GM21447 (cell line): ENCODE measurements at regions not wholly inside any gene's neighbourhood (a gene's known extent, or its start where the extent isn't known, plus 50 kb on each side); places are given as distances from the start of the nearest gene placed in this dataset.

Experiments
- ATAC-seq: cut with Tn5 transposase; IDR thresholded peaks from one replicate; pipeline ENCODE4 v1.9.1; 2021; ENCODE audit not compliant: unreplicated experiment

DNA sequence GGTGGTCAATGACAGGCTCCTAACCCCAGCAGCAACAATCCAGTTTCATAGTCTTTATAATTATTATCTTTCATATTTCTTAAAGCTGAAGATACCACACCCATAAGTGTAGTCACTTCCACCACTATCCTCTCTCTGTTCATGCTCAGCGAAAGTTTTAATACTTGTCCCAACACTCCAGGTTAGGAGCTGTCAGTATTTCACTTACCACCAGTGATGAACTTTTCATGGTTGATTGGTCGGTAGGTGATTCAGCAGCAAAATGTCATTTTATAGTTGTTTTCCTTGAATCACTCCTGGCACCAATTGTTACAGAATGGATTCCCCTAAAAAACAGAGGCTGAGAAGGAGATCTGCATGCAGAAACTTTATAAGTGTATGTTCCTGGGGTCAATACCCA, 324.9 kb downstream of the CCDC85A start:
- no peak for ATAC-seq

DNA sequence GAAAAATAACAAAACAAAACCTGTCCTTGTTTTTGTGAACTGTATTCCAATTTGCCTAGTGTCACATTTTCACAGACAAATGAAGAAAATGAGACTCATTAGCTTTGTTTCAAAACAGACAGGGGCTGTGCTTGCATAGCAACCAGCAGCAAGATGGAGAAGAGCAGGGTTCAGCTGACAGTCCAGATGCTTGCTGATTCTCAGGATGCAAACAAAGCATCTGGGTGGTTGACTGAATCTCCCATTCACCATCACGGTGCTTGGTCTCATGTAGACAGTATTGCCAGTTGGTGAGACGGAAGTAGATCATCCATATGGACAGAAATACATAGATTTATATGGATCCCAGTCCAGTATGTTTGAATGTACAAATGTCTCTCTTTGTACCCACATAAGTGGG, 326.8 kb downstream of the CCDC85A start:
- ATAC-seq, result no peak

DNA sequence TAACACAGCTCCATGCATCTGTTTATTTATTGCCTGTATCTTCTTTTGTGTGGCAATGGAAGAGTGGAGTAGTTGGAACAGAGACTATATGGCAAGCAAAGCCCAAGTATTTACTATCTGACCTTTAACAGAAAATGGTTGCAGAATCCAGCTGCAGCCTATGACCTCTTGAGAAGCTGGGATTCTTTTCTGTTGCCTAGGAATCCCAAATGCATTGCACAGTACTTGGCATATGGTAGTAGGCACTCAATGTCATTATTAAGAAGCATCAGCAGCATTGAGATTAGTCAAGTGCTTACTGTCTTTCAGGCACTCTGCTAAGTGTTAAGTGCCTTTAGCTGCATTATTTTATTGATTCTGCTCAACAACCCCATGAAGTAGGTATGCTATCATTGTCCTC, 331.6 kb downstream of the CCDC85A start:
- no peak for ATAC-seq

DNA sequence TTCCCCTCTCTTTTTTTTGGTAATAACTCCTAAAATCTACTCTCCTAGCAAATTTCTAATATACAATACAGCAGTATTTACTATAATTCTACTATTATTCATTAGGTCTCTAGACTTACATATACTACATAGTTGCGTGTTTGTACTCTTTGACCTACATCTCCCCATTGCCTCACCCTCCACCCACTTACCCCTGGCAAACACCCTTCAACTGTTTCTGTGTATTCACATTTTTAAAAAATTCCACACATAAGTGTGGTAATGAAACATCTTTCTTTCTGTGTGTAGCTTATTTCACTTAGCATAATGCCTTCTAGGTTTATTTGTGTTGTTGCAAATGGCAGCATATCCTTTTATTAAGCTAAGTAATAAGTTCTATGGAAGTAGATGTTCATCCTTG, 336.0 kb downstream of the CCDC85A start:
- no peak for ATAC-seq

DNA sequence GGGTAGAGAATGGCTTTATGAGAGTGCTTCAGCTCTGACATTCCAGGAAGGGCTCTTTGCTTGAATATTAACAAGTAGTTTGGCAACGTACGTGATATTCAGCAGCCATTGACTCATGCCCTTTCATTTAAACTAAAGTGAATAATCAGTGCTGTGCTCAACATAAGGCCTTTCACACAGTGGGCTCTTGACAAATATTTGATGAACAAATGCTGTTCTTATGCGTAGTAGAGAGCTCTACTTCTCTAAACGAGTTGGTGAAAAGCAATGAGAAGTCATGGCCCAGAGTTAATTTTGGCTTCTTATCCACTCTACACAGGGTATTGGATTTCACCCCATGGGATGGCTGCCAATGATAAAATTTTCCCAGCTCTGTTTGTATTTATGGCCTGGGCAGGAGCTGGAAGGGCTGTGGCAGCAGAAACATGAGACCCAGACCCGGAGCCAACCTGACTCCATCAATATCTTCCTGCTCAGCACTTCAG, 338.9 kb downstream of the CCDC85A start:
- ATAC-seq, result no peak

DNA sequence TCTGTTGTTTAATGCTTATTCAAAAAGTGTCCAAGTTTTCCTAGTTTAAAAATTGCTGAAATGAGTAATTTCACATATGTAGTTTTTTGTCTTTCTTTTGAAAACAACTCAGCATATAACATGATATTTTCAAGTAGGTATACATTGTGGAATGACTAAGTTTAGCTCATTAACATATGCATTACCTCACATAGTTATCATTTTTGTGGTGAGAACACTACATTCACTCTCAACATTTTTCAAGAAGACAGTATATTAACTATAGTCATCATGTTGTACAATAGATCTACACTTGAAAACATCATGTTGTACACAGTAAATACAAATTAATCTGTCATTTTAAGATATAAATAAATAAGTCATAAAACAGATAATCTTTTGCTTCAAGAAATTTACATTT, 340.0 kb downstream of the CCDC85A start:
- ATAC-seq, result no peak

DNA sequence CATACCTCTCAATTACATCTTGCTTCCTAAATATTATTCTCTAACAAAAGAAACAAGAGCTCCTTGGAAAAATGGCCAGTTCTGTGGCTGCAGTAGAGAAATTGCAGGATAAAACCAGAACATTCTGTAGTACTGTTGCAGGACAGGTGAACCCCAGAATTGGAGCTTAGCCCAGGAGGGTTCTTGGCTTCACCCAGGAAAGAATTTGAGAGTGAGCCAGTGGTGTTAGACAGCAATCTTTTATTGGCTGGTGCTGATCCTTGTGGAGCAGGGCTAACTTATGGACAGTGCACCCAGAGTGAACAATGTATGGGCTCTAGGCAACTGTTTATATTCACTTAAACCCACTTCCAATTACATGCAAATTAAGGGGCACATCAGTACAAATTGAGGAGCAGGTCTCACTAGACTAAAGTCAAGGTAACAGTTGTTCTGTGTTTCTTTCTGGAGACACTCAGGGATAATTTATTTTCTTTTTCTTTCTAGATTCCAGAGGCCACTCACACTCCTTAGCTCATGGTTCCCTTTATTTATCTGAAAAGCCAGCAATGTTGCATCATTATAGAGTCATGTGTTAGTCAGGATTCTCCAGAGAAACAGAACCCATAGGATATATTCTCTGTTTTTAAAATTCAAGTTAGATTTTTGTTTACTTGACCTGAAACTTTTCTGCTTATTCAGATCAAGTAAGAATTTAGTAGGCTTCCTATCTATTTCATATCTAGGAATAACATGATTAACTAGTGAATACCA, 348.1 kb downstream of the CCDC85A start:
- no peak for ATAC-seq

DNA sequence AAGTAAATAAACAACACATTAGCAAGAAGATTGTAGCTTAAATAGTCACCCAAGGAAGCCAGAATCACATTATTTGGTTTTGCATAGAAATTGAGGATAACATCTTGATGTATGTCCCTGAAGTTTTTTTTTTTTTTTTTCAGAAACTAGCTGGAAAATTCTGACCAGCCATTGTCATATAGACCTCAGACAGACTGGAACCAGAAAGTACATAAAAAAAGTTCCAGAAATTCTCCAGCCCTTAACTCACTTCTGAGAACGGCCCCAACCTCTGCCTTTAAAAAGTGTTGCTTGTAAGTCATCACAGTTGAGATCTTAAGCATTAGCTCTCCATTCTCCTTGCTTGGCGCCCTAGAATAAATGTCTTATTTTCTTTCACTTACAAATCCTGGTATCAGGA, 350.5 kb downstream of the CCDC85A start:
- ATAC-seq, result no peak

DNA sequence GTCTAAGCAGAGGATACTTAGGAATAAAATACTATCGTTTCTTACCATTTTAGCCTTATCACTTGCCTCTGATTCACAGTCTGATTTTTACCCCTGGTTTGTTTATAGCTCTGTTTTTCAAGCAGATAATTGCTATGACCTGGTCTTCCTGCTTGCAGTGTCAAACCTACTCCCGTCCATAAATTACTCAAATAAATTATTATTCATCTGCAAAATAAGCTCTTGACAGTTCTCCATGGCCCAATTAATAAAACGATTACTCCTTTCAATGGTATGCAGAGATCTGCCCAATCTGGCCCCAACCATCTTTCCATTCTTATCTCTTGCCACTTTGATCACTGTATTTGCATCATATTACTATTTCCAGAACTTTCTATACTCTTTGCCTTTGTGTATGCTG, 354.0 kb downstream of the CCDC85A start:
- no peak for ATAC-seq

DNA sequence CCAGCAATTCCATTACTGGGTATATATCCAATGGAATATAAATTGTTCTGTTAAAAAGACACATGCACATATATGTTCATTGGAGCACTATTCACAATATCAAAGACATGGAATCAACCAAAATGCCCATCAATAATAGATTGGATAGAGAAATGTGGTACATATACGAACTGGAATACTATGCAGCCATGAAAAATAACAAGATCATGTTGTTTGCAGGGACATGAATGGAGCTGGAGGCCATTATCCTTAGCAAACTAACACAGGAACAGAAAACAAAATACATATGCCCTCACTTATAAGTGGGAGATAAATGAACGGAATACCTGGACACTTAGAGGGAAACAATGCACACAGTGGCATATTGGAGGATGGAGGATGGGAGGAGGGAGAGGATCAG, 355.8 kb downstream of the CCDC85A start:
- ATAC-seq, result no peak

DNA sequence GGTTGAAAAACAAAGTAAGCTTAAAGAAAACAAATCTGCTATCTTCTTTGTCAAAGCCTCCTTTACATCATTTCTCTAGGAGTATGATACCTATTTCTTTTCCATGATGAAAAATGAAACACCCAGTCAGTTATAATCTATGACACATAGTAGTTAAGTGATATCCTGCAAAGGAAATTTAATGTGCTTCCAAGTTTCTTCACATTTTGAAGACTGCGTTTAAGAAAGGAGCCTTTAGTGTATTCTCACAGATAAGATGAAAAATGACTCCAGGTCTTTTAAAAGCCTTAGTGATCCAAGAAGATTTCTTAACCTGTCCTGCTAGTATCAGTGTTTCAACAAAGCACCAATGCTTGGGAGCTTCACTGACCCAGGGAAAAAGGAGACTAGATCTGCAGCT, 356.7 kb downstream of the CCDC85A start:
- no peak for ATAC-seq

DNA sequence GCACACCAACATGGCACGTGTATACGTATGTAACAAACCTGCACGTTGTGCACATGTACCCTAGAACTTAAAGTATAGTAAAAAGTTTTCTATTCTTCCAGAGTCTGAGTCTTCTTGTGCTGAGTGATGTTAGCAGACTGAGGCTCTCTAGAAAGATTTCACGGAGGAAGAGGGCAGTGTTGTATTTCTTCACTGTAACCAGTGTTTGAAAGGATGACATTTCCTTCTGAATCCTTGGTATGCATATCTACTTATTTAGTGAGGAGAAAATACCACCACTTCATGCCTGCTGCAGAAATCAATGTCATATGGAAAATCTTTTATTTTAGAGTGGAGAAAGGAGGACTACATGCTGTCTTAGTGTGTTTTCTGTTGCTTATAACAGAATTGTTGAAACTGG, 357.1 kb downstream of the CCDC85A start:
- ATAC-seq, result no peak

DNA sequence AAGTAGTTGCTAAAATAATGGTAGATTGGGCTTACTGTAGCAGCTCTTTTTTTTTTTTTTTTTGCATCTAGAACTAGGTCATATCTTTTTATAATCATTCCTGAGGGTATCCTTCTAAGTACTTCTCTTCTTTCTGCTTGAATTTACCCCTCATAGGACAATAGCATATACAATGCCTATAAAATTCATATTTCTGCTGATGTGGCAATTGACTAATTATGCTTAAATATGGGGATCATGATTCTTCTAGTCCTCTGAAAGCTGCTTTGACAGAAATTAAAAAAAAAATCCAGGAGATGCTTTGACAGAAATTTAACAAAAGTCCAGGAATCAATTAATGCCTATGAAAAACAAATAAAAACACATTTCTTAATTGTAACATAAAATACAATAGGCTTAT, 358.4 kb downstream of the CCDC85A start:
- no peak for ATAC-seq

DNA sequence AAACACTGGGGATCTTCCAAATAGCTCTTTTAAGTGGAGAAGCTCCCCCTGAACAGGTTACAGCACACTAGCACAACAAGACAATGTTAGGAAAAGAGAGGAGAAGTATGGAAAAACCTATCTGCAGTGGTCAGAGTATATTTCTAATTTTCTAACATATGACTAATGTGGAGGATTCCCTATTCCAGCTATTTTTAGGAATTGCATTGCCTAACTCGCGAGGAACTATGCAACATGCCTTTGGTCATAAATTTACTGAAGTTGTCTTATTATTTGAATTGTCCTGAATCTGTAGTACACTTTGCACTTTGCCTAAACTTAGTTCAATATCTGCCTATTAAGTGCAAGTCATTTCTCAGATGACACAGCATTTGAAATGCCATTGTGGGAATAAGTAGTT, 381.4 kb downstream of the CCDC85A start:
- ATAC-seq, result no peak

DNA sequence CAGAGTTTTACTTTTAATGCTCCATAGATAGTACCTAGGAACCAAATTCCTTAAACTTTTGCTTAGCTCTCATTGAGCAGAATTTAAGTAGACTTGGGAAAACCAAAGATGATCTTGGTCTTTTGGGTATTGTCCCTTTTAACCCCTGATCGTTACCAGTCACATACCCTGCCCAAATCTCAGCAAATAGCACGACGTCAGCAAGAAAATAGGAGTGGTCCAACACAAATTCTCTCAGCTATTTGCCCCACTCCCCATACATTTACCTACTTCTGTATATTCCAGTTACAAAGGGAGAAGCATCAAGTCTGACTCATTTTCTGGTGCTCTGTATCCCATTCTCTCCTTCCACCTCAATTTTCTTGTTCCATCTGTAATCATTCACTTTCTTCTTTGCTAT, 387.3 kb downstream of the CCDC85A start:
- no peak for ATAC-seq

DNA sequence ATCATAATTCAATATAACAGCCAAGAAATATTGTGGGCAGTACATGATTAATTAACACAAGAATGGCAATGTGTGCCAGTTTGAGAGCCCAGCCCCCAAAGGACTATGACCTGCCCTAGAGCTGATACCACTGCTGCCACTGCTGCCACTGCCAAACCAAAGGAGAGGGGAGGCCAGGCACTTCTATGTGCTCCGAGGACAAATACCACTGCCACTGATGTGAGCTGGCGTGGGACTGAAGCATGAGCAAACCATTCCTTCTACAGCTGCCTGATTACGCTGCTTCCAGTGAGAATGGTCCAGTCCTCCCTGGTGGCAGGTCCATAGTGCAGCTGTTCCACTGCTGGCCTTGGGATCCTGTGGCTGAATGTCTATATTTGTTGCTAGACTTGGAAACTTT, 392.2 kb downstream of the CCDC85A start:
- no peak for ATAC-seq

DNA sequence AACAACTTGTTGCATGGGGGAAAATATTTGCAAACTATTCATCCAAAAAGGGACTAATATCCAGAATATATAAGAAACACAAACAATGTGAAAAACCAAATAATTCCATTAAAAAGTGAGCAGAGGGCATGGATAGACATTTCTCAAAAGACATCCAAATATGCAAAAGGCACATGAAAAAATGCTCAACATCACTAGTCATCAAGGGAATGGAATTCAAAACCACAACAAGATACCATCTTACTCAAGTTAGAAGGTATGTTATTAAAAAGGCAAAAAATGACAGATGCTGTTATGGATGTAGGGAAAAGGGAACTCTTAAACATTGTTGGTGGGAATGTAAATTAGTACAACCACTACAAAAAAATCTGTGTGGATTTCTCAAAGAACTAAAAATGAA, 396.5 kb downstream of the CCDC85A start:
- ATAC-seq, result no peak

DNA sequence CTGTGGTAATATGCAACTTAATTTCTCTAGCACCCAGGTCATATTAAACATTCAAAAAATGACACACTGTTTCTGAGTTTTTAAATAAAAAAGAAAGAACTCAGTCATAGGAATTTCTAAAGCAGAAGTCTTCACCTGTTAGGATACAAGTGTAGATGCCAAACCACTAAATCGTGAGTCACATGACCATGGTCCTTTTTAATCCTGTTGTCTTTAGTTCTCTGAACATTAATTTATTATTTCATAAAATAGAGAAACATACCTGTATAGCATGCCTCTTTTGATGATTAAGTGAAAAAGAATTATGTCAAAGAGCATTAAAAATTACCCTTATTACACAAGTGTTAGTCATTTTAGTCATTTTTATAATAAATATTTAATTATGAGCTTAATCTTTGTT, 398.8 kb downstream of the CCDC85A start:
- ATAC-seq, result no peak

DNA sequence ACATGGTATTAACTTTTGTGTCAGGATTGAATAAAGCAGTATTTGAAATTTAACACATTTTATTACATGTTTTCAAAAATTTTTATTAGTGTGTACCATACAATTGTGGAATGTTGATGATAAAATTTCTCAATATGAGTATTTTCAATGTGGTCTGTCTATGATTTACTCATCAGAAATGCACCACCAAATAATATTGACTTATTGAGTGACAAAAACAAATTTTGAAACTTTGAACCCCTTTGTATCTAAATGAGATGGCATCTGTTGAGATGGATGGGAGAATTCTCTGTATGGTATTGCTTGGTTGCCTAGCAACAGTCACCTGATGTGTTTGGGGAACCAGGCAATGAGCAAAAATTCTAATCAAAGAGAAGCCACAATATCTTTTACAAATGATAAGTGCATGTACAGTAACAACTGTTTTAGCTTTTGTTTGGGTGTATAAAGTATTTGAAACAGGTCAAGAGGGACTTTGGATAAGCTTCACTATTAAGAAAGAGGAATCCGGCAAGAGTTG, 400.1 kb downstream of the CCDC85A start:
- ATAC-seq, result no peak

DNA sequence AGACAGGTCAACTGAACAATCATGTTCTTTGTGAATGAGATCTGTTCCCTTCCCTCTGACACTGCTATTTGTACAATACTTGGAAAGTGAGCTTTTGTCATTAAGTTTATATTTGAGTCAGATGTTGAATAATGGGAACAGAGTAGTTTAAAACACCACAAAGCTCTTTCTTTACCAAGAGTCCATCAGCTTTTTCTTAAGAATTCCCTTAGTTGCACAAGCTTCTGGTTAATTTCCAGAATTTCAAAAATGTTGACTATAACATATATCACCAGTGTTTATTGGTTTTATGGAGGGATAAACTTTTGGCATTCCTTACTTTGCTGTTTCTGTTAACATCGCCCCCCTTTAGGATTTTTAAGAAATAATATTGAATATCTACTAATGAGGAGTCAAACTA, 403.7 kb downstream of the CCDC85A start:
- no peak for ATAC-seq

DNA sequence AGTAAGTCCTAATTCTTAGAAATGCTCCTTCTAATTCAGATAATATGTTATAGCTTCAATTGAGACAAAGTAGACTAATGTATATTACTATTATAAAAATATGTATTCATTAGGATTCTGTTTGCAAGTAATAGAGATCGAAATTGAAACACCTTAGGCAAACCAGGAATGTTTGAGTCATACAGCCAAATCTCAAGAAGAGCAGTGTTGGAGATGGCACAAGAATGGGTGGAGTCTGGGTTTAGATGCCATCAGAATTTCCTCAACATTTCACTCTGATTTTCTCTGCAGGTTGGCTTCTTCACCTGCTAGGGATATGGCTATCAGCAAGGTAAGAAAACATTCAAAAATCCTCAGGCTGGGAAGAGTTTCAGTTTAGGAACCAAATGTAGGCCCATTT, 405.4 kb downstream of the CCDC85A start:
- no peak for ATAC-seq

DNA sequence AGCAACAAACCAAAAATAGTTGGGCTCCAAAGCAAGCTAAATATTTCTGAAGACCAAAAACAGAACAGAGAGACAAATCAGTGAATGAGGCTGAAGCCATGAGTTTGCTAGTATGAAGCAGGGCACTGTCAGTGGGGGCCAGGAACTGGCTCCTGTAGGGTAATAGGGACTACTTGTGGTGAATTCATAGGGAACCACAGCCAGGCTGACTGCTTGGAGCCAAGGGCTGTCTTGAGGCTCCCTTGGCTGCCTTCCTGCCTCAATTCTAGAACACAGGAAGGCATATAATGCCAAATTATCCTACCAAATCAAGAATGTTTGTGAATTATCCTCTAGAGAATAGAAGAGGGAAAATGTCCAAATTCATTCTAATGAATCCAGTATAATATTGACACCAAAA, 406.0 kb downstream of the CCDC85A start:
- ATAC-seq, result no peak

DNA sequence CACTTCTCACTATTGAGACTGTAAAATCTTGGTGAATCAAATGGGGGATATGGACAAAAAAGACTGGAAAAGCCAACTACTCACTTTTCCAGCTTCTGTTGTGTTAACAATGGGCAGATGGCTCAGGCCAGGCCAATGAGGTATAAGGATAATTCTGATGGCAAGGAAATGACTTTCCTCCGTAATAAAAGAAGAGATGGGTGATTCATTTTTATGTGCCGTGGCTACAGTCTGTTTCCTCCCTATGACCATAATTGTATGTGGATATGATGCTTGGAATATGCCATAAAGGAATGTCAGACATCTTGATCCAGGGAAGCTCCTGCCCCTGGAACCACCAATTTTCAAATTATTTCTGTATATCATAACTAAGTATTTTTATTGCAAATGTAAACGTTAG, 406.8 kb downstream of the CCDC85A start:
- ATAC-seq, result no peak
